ENCODE measurements at regions not wholly inside any gene's neighbourhood (a gene's known extent, or its start where the extent isn't known, plus 50 kb on each side); places are given as distances from the start of the nearest gene placed in this dataset.

GRCh38 chr7:24500599-24500998 lies 72.7 kb upstream of the PALS2 start:
- no peak overlapping the region for H2AFZ ChIP-seq (ENCODE audit: low read length)
- no peak for DNase-seq (ENCODE audit: low read depth in 2 of 2)

DNA sequence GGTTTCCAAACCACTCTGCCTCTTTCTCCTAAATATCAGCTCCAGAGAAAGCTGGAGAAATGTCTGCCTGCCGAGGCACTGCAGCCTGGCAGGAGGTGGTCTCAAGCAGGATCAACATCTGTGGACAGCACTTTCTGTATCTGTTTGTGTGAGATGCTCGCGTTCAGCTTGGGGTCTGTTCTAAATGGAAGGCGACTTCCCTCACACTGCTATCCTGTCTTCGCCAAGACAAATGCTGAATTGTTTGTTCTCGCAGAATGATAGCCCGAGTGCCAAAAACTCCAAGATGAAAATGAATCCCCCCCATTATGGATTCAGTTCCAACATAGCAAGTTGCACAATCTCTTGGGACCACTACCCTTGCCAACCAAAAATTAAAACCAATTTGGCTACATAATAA lies 72.2 kb upstream of the PALS2 start:
- H3K36me3 ChIP-seq (ENCODE audit: control insufficient read depth, insufficient read depth, low read length): no peaks in the 10 kb centered on the region
- H3K79me2 ChIP-seq (ENCODE audit: control insufficient read depth, insufficient read depth, low read length): no peaks in the 10 kb centered on the region
- no peaks in the 10 kb centered on the region for H3K27me3 ChIP-seq (ENCODE audit: control insufficient read depth, insufficient read depth, low read length)
- TF ChIP-seq EZH2 (IDR thresholded peaks at IDR 0.05; ENCODE audit: low read length, missing control alignments) (no peak), CTCF (conservative IDR thresholded peaks at IDR 0.05 in 1 of 2, IDR thresholded peaks at IDR 0.05 in 1 of 2; ENCODE audit: low read depth in 1 of 2, low read length in 2 of 2) (no peak)
- H3K4me1 ChIP-seq (ENCODE audit: control insufficient read depth, extremely low read depth, insufficient read depth, low read length): no peaks in the 10 kb centered on the region
- H3K27ac ChIP-seq (ENCODE audit: insufficient read depth, low read length): no peak overlapping the region
- no peak overlapping the region for H3K4me3 ChIP-seq (replicated peaks in 1 of 4; ENCODE audit: control extremely low read depth in 1 of 4, insufficient read depth in 1 of 4, low read depth in 3 of 4, low read length in 4 of 4)
- H3K9ac ChIP-seq (ENCODE audit: insufficient read depth, low read length): no peak overlapping the region
- H4K20me1 ChIP-seq (ENCODE audit: control insufficient read depth, extremely low read depth, insufficient read depth, low read length): no peaks in the 10 kb centered on the region
- DNase-seq (ENCODE audit: low read depth in 2 of 2): no peak
- no peak overlapping the region for H2AFZ ChIP-seq (ENCODE audit: low read length)
- H3K4me2 ChIP-seq (ENCODE audit: extremely low read depth, insufficient read depth, low read length): no peak overlapping the region
- H3K9me3 ChIP-seq (ENCODE audit: control insufficient read depth, insufficient read depth, low read depth, low read length): no peaks in the 10 kb centered on the region

More at GRCh38 chr7:24500599-24500998, 72.7 kb upstream of the PALS2 start:
- no peak overlapping the region for H3K27ac ChIP-seq (ENCODE audit: insufficient read depth, low read length)
- H3K79me2 ChIP-seq (ENCODE audit: control insufficient read depth, insufficient read depth, low read length): no peaks in the 10 kb centered on the region
- H4K20me1 ChIP-seq (ENCODE audit: control insufficient read depth, extremely low read depth, insufficient read depth, low read length): no peaks in the 10 kb centered on the region
- H3K4me2 ChIP-seq (ENCODE audit: extremely low read depth, insufficient read depth, low read length): no peak overlapping the region
- no peak overlapping the region for H3K9ac ChIP-seq (ENCODE audit: insufficient read depth, low read length)
- no peak overlapping the region for H3K4me3 ChIP-seq (replicated peaks in 1 of 4; ENCODE audit: control extremely low read depth in 1 of 4, insufficient read depth in 1 of 4, low read depth in 3 of 4, low read length in 4 of 4)
- H3K9me3 ChIP-seq (ENCODE audit: control insufficient read depth, insufficient read depth, low read depth, low read length): no peaks in the 10 kb centered on the region
- H3K36me3 ChIP-seq (ENCODE audit: control insufficient read depth, insufficient read depth, low read length): no peaks in the 10 kb centered on the region
- TF ChIP-seq CTCF (conservative IDR thresholded peaks at IDR 0.05 in 1 of 2, IDR thresholded peaks at IDR 0.05 in 1 of 2; ENCODE audit: low read depth in 1 of 2, low read length in 2 of 2): no peak
- no peak for TF ChIP-seq EZH2 (IDR thresholded peaks at IDR 0.05; ENCODE audit: low read length, missing control alignments)
- H3K27me3 ChIP-seq (ENCODE audit: control insufficient read depth, insufficient read depth, low read length): no peaks in the 10 kb centered on the region
- no peaks in the 10 kb centered on the region for H3K4me1 ChIP-seq (ENCODE audit: control insufficient read depth, extremely low read depth, insufficient read depth, low read length)

- Histone ChIP-seq H3K4me2 (ENCODE audit: extremely low read depth, insufficient read depth, low read length) (no peak overlapping the region), H3K9ac (ENCODE audit: insufficient read depth, low read length) (no peak overlapping the region), H3K79me2 (ENCODE audit: control insufficient read depth, insufficient read depth, low read length) (no peaks in the 10 kb centered on the region), H3K4me1 (ENCODE audit: control insufficient read depth, extremely low read depth, insufficient read depth, low read length) (no peaks in the 10 kb centered on the region), H3K27me3 (ENCODE audit: control insufficient read depth, insufficient read depth, low read length) (no peaks in the 10 kb centered on the region), H3K4me3 (replicated peaks in 1 of 4; ENCODE audit: control extremely low read depth in 1 of 4, insufficient read depth in 1 of 4, low read depth in 3 of 4, low read length in 4 of 4) (no peak overlapping the region), H4K20me1 (ENCODE audit: control insufficient read depth, extremely low read depth, insufficient read depth, low read length) (no peaks in the 10 kb centered on the region), H3K9me3 (ENCODE audit: control insufficient read depth, insufficient read depth, low read depth, low read length) (no peaks in the 10 kb centered on the region), H3K36me3 (ENCODE audit: control insufficient read depth, insufficient read depth, low read length) (no peaks in the 10 kb centered on the region), H2AFZ (ENCODE audit: low read length) (no peak overlapping the region), H3K27ac (ENCODE audit: insufficient read depth, low read length) (no peak overlapping the region)
- DNase-seq (ENCODE audit: low read depth in 2 of 2): no peak
- no peak for TF ChIP-seq EZH2 (IDR thresholded peaks at IDR 0.05; ENCODE audit: low read length, missing control alignments)
- TF ChIP-seq CTCF (conservative IDR thresholded peaks at IDR 0.05 in 1 of 2, IDR thresholded peaks at IDR 0.05 in 1 of 2; ENCODE audit: low read depth in 1 of 2, low read length in 2 of 2): no peak
Observed at GRCh38 chr7:24501443-24502134, 71.7 kb upstream of the PALS2 start.

Measured in fibroblast of lung (primary cell).